K562 (cell line): ENCODE measurements at regions not wholly inside any gene's neighbourhood (a gene's known extent, or its start where the extent isn't known, plus 50 kb on each side); places are given as distances from the start of the nearest gene placed in this dataset.

ENCODE experiments used
- CC2D1A ChIP-seq: fragments of 450-650 bp; IDR thresholded peaks from 2 replicates; pipeline ENCODE4 v1.6.1; 2017; ENCODE audit warnings: mild to moderate bottlenecking
- CREB1 ChIP-seq, 2 experiments: sonication (generic) in 1 of 2; formaldehyde crosslinking in 1 of 2; IDR thresholded peaks; 2 replicates each; pipeline versions ENCODE4 v1.6.1 to v1.8.0; 2012 to 2022; ENCODE audit warnings: inconsistent platforms in 1 of 2, mild to moderate bottlenecking in 1 of 2, missing genetic modification reagents in 1 of 2, moderate library complexity in 1 of 2
- DMBX1 ChIP-seq: fragments of 250-450 bp; sonication (Bioruptor Pico); IDR thresholded peaks from 2 replicates; pipeline ENCODE4 v1.8.0; 2022; ENCODE audit warnings: inconsistent platforms, mild to moderate bottlenecking, moderate library complexity, borderline replicate concordance
- ELF1 ChIP-seq: fragments of 200-800 bp; sonication (Bioruptor generic); IDR thresholded peaks from 2 replicates; pipeline ENCODE4 v1.6.1; 2016; ENCODE audit warnings: missing genetic modification characterization, missing compliant biosample characterization
- ESRRB ChIP-seq: fragments of 250-450 bp; sonication (Bioruptor Pico); IDR thresholded peaks from 2 replicates; pipeline ENCODE4 v1.5.0; 2020; ENCODE audit warnings: mild to moderate bottlenecking, moderate library complexity, borderline replicate concordance
- FOS ChIP-seq: IDR thresholded peaks from 3 replicates; pipeline ENCODE4 v1.6.1; 2011; ENCODE audit not compliant: insufficient read length; ENCODE audit errors: extremely low read depth
- FOXM1 ChIP-seq, 2 experiments: fragments of 450-650 bp in 1 of 2; sonication (generic) in 1 of 2; formaldehyde crosslinking in 1 of 2; IDR thresholded peaks; 2 replicates each; pipeline versions ENCODE4 v1.6.1 to v1.9.0; 2017 to 2022; ENCODE audit warnings: low read depth in 2 of 2, mild to moderate bottlenecking in 2 of 2, missing genetic modification reagents in 1 of 2, moderate library complexity in 1 of 2
- HDAC2 ChIP-seq: fragments of 450-650 bp; IDR thresholded peaks from 2 replicates; pipeline ENCODE4 v1.6.1; 2016; ENCODE audit warnings: mild to moderate bottlenecking
- KAT8 ChIP-seq: fragments of 450-650 bp; IDR thresholded peaks from 2 replicates; pipeline ENCODE4 v1.6.1; 2016; ENCODE audit warnings: low read depth, mild to moderate bottlenecking
- KLF16 ChIP-seq: IDR thresholded peaks from 2 replicates; pipeline ENCODE4 v1.6.1; 2016; ENCODE audit warnings: antibody characterized with exemption
- L3MBTL2 ChIP-seq: fragments of 450-650 bp; IDR thresholded peaks from 2 replicates; pipeline ENCODE4 v1.6.1; 2016; ENCODE audit warnings: mild to moderate bottlenecking, moderate library complexity
- NFIC ChIP-seq: fragments of 450-650 bp; IDR thresholded peaks from 2 replicates; pipeline ENCODE4 v1.6.1; 2017; ENCODE audit warnings: mild to moderate bottlenecking, inconsistent platforms
- PTTG1 ChIP-seq: fragments of 450-650 bp; IDR thresholded peaks from 2 replicates; pipeline ENCODE4 v1.6.1; 2016; ENCODE audit warnings: low read depth, mild to moderate bottlenecking, missing genetic modification characterization, missing compliant biosample characterization
- SNRNP70 ChIP-seq: fragments of 200-400 bp; formaldehyde crosslinking; optimal IDR thresholded peaks from 2 replicates; pipeline ENCODE3; 2017; ENCODE audit warnings: low read depth, low read length
- TAL1 ChIP-seq: fragments of 450-650 bp; IDR thresholded peaks from 2 replicates; pipeline ENCODE4 v1.6.1; 2016; ENCODE audit warnings: mild to moderate bottlenecking
- TEAD4 ChIP-seq, 2 experiments: sonication (generic) in 1 of 2; formaldehyde crosslinking in 1 of 2; IDR thresholded peaks; 2 replicates each; pipeline versions ENCODE4 v1.6.1 to v1.8.0; 2012 to 2022; ENCODE audit warnings: borderline replicate concordance in 1 of 2, inconsistent platforms in 1 of 2, low read length in 1 of 2, mild to moderate bottlenecking in 1 of 2, missing genetic modification reagents in 1 of 2
- ZNF133 ChIP-seq: fragments of 250-450 bp; sonication (Bioruptor Pico); IDR thresholded peaks from 2 replicates; pipeline ENCODE4 v1.4.0; 2020; ENCODE audit warnings: mild to moderate bottlenecking
- ZNF274 ChIP-seq: IDR thresholded peaks from 2 replicates; pipeline ENCODE4 v1.6.1; 2011; ENCODE audit warnings: low read depth, mild to moderate bottlenecking, low read length, moderate library complexity, borderline replicate concordance
- ZNF316 ChIP-seq: fragments of 450-650 bp; IDR thresholded peaks from 2 replicates; pipeline ENCODE4 v1.6.1; 2016
- TF ChIP-seq, protein P1 (sequence below), 2 experiments: fragments of 450-650 bp in 1 of 2; IDR thresholded peaks; 2 replicates each; pipeline ENCODE4 v1.6.1; 2011 to 2017; ENCODE audit warnings: low read depth in 2 of 2, antibody characterized with exemption in 1 of 2, borderline replicate concordance in 1 of 2, low read length in 1 of 2, mild to moderate bottlenecking in 1 of 2, mixed read lengths in 1 of 2; ENCODE audit not compliant: control insufficient read depth in 1 of 2
- TF ChIP-seq, protein P2 (sequence below): sonication (generic); formaldehyde crosslinking; IDR thresholded peaks from 2 replicates; pipeline ENCODE4 v1.8.1; 2023; ENCODE audit warnings: mild to moderate bottlenecking, missing genetic modification reagents, moderate library complexity
- TF ChIP-seq, protein P3 (sequence below), 2 experiments: fragments of 450-650 bp; conservative IDR thresholded peaks; 2 replicates each; pipeline ENCODE4 v1.6.1; 2017; ENCODE audit warnings: mild to moderate bottlenecking in 2 of 2, moderate library complexity in 2 of 2

DNA sequence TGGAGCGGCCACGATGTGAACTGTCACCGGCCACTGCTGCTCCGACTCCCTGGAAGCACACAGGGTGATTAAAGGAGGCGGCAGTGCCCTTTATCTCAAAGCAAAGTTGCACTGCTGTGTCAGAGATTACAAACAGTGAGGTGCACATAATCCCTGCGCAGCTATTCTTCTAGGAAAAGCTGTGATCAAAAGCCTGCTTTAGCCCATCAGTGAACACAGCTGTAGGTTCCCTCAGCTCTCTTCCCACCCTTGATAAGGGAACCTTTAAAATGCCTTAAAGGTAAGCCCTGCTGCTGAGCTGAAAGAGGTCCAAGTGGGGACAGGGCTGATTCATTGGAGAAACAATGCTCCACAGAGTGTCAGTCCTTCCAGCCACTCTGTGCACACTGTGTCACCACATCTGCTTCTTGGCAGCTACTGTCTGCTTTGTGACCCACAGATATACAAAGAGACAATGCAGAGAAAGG lies 127.6 kb downstream of the EIF4E start (continued):
- TF ChIP-seq, protein P1, sequence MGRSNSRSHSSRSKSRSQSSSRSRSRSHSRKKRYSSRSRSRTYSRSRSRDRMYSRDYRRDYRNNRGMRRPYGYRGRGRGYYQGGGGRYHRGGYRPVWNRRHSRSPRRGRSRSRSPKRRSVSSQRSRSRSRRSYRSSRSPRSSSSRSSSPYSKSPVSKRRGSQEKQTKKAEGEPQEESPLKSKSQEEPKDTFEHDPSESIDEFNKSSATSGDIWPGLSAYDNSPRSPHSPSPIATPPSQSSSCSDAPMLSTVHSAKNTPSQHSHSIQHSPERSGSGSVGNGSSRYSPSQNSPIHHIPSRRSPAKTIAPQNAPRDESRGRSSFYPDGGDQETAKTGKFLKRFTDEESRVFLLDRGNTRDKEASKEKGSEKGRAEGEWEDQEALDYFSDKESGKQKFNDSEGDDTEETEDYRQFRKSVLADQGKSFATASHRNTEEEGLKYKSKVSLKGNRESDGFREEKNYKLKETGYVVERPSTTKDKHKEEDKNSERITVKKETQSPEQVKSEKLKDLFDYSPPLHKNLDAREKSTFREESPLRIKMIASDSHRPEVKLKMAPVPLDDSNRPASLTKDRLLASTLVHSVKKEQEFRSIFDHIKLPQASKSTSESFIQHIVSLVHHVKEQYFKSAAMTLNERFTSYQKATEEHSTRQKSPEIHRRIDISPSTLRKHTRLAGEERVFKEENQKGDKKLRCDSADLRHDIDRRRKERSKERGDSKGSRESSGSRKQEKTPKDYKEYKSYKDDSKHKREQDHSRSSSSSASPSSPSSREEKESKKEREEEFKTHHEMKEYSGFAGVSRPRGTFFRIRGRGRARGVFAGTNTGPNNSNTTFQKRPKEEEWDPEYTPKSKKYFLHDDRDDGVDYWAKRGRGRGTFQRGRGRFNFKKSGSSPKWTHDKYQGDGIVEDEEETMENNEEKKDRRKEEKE (IDR thresholded peaks at IDR 0.05; ENCODE audit: borderline replicate concordance in 1 of 2, control insufficient read depth in 1 of 2, low read depth in 2 of 2, low read length in 1 of 2) = no peak
- TF ChIP-seq ELF1 (no peak), CC2D1A (peak; percentile 93; the same call in 1 of the 2 replicates), ZNF133 (CRISPR knock-in tag) (no peak), TAL1 (peak; percentile 93), ZNF316 (no peak), HDAC2 (peak; percentile 97), PTTG1 (tag) (no peak), KAT8 (no peak), DMBX1 (peak; percentile 62; the same call in 1 of the 2 replicates), NFIC (peak; percentile 89), SNRNP70 (no peak), KLF16 (peak; percentile 72; the same call in 1 of the 2 replicates), CREB1 (IDR thresholded peaks at IDR 0.05) (peak; percentile 67), CREB1 (CRISPR knock-in tag; IDR thresholded peaks at IDR 0.05) (no peak), FOXM1 (IDR thresholded peaks at IDR 0.05; ENCODE audit: low read depth) (peak; percentile 72), FOXM1 (CRISPR knock-in tag; IDR thresholded peaks at IDR 0.05; ENCODE audit: low read depth) (no peak), ZNF274 (peak; percentile 32; the same call in 1 of the 2 replicates), L3MBTL2 (no peak), TEAD4 (IDR thresholded peaks at IDR 0.05; ENCODE audit: low read length) (peak; percentile 94), TEAD4 (CRISPR knock-in tag; IDR thresholded peaks at IDR 0.05; ENCODE audit: borderline replicate concordance) (no peak), ESRRB (CRISPR knock-in tag) (no peak), FOS (no peak)
- TF ChIP-seq, protein P2, sequence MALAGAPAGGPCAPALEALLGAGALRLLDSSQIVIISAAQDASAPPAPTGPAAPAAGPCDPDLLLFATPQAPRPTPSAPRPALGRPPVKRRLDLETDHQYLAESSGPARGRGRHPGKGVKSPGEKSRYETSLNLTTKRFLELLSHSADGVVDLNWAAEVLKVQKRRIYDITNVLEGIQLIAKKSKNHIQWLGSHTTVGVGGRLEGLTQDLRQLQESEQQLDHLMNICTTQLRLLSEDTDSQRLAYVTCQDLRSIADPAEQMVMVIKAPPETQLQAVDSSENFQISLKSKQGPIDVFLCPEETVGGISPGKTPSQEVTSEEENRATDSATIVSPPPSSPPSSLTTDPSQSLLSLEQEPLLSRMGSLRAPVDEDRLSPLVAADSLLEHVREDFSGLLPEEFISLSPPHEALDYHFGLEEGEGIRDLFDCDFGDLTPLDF (CRISPR knock-in tag) = no peak
- TF ChIP-seq, protein P3, sequence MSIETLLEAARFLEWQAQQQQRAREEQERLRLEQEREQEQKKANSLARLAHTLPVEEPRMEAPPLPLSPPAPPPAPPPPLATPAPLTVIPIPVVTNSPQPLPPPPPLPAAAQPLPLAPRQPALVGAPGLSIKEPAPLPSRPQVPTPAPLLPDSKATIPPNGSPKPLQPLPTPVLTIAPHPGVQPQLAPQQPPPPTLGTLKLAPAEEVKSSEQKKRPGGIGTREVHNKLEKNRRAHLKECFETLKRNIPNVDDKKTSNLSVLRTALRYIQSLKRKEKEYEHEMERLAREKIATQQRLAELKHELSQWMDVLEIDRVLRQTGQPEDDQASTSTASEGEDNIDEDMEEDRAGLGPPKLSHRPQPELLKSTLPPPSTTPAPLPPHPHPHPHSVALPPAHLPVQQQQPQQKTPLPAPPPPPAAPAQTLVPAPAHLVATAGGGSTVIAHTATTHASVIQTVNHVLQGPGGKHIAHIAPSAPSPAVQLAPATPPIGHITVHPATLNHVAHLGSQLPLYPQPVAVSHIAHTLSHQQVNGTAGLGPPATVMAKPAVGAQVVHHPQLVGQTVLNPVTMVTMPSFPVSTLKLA (conservative IDR thresholded peaks at IDR 0.05) = peak in 1 of 2 experiments; percentile 69; a peak in 2 of 4 replicates
